NCI-H1694 treated with DMSO at 0.1 percent for 48 hours (cell line): ENCODE measurements at regions not wholly inside any gene's neighbourhood (a gene's known extent, or its start where the extent isn't known, plus 50 kb on each side); places are given as distances from the start of the nearest gene placed in this dataset.
"Not testable (repeated sequence)": the region's sequence is repeated elsewhere in the genome, so short reads cannot be mapped to it uniquely, and the experiment has no call there.

Experiments used
- DNase-seq: peaks from one replicate; lab custom pipeline; 2025; lab: John Stamatoyannopoulos, UW

DNA sequence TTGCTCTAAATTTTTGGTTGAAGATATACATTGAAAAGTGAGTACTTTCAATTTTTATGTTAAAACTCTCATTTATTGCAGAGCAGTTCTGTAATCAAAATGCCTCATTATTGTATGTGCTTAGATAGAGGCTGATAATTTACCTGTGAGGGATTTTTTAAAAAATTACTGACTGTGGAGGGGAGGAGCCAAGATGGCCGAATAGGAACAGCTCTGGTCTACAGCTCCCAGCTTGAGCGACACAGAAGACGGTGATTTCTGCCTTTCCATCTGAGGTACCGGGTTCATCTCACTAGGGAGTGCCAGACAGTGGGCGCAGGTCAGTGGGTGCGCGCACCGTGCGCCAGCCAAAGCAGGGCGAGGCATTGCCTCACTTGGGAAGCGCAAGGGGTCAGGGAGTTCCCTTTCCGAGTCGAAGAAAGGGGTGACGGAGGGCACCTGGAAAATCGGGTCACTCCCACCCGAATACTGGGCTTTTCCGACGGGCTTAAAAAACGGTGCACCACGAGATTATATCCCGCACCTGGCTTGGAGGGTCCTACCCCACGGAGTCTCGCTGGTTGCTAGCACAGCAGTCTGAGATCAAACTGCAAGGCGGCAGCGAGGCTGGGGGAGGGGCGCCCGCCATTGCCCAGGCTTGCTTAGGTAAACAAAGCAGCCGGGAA is 89.4 kb downstream of the DDX11 start:
- not testable (repeated sequence) for DNase-seq

DNA sequence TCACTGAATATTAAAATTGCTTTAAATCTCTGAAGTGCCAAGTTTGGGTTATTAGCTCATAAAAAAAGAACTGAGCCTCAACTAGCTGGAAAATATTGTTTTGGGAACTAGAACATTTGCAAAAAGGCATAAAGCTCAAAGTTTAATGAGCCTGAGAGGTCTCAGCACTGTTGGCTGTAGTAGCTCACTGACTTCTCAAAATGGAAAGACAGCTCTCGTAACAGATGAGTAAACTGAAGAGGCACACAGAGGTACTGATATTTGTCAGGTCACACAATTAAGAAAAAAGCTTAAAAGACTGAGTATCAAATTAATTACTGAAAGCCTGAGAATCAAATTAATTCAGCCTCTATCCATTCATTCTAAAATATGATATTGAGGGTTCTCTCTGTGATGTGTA is 100.6 kb downstream of the DDX11 start:
- DNase-seq = not testable (repeated sequence)

DNA sequence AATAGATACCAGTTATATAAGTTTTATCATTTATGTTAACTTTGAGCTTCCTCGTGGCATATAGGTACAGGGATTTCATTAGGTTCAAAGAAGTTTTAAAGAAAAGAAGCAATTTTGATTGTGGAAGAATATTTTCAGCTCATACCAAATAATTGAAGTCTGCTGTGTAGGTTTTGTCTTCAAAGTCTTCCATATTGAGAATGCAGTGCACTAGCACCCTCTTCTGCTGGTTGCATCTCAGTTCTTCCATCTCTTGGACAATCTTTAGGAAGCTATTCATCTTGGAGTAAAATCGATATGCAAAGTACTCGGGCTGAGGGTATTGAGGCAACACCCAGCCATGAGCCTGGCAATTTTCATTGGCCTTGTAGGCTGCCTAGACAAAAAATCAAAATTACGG is 103.9 kb downstream of the DDX11 start:
- DNase-seq = not testable (repeated sequence)

GRCh38 chr12:31178875-31179274 is 105.2 kb downstream of the DDX11 start:
- DNase-seq = not testable (repeated sequence)

GRCh38 chr12:31179627-31180237 is 106.1 kb downstream of the DDX11 start:
- DNase-seq = not testable (repeated sequence)

DNA sequence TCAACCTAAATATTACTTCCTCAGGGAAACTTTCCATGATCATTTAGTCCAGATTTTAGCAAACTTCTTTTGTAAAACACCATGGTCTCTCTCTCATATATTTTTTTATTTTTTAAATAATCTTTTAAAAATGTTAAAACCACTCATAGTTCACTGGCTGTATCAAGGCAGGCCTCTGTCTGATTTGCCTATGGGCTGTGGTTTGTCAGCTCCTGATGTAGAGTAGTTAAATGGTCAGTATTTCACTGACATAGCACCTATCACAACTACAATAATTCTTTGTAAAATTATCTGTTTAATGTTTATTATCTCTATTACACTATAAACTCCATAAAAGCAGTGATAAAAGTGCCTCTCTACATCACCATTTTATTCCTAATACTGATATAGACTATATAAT is 108.9 kb downstream of the DDX11 start:
- DNase-seq = not testable (repeated sequence)

- DNase-seq = not testable (repeated sequence)
Observed at GRCh38 chr12:31183107-31183506, 109.4 kb downstream of the DDX11 start.

GRCh38 chr12:31183899-31184298 is 110.2 kb downstream of the DDX11 start:
- DNase-seq = not testable (repeated sequence)

DNA sequence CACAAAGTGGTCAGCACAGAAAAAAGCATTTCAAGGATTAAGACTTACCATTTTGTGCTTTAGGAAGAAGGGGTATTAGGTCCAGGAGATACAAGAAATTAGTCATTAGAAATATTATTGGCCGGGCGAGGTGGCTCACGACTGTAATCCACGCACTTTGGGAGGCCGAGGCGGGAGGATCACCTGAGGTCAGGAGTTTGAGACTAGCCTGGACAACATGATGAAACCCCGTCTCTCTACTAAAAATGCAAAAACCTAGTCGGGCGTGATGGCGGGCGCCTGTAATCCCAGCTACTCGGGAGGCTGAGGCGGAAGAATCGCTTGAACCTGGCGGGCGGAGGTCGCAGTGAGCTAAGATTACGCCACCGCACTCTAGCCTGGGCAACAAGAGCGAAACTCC is 111.0 kb downstream of the DDX11 start:
- DNase-seq = not testable (repeated sequence)

- DNase-seq = not testable (repeated sequence)
Observed at GRCh38 chr12:31192689-31193088, 119.0 kb downstream of the DDX11 start.

GRCh38 chr12:31195620-31196019 is 122.0 kb downstream of the DDX11 start:
- not testable (repeated sequence) for DNase-seq

DNA sequence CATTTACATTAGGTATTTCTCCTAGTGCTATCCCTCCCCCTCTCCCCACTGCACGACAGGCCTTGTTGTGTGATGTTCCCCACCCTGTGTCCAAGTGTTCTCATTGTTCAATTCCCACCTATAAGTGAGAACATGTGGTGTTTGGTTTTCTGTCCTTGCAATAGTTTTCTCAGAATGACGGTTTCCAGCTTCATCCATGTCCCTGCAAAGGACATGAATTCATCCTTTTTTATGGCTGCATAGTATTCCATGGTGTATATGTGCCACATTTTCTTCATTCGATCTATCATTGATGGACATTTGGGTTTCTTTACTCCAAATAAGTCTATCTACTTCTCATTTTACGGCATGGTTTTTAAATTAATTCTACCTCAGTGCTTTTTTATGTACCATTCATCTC is 125.8 kb downstream of the DDX11 start:
- DNase-seq = not testable (repeated sequence)

DNA sequence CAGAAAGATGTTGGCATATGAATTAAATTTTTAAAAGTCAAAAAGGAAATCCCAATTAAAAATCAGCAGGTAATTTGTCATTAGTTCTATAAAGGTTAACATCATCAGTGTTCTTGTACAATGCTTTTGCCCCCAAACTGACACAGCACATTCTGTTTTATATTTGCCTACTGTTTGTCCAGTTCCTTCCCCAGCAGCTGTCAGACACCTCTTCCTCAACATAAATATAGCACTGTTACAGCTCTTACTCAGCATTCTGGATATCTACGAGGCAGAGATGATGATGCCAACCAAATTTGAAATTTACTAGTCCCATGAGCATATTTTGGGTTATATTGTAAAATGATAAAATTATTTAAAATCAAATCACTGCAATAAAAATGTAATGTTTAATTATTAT is 124.6 kb downstream of the SINHCAF start:
- no peak for DNase-seq

DNA sequence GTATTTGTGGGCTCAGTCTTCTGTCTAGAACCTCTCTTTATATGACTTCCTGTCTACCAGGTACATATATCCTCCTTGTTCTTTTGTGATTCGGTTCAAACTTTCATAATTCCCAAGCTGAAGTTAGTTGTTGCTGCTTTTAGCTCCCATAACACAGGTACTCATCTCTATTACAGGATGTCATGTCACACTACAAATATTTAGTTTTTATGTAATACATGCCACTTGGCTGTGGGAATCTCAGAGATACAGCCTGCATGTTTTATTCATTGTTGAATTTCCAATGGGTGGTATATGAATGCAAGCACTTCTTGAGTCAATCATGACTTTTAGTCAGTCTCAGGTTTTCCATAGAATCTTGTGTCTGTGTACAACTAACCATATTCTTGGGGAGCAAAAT is 122.7 kb downstream of the SINHCAF start:
- DNase-seq = no peak

DNA sequence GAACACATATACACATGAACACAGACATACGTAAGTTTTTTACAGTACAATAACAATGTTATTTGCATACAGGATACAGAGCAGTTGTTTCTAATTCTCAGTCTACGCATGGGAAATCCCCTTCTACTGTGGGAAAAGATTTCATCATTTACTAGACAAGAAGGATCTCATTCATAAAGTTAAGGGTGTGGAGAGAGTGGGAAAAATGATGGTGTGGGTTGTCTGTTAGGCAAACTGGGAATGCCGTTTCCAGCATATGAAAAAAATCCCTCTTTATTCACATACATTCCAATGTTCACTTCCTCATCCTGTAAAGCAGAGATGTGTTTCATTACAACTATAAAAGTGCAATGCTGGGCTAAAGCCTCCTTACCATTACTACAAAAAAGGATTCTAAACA is 120.9 kb downstream of the SINHCAF start:
- no peak for DNase-seq

GRCh38 chr12:31206038-31206670 is 119.8 kb downstream of the SINHCAF start:
- no peak for DNase-seq

- no peak for DNase-seq
Observed at GRCh38 chr12:31207799-31208465, 118.0 kb downstream of the SINHCAF start.

- DNase-seq = no peak
Observed at GRCh38 chr12:31210104-31210503, 115.8 kb downstream of the SINHCAF start.

DNA sequence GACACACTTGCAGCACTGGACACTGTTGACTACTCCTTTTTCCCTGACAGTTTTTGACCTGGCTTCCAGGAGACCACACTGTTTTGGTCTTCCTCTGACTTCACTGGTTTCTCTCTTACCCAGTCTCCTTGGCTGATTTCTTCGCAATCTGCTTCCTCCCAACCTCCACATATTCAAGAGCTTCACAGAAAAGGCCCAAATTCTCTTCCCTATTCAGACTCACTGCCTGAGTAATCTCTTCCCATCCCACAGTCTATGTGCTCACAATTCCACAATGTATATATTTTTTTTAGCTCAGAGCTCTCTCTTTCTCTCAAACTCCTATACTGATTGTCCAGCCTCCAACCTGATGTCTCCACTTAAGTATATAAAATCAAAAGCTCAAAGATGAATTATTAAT is 115.4 kb downstream of the SINHCAF start:
- DNase-seq = no peak

DNA sequence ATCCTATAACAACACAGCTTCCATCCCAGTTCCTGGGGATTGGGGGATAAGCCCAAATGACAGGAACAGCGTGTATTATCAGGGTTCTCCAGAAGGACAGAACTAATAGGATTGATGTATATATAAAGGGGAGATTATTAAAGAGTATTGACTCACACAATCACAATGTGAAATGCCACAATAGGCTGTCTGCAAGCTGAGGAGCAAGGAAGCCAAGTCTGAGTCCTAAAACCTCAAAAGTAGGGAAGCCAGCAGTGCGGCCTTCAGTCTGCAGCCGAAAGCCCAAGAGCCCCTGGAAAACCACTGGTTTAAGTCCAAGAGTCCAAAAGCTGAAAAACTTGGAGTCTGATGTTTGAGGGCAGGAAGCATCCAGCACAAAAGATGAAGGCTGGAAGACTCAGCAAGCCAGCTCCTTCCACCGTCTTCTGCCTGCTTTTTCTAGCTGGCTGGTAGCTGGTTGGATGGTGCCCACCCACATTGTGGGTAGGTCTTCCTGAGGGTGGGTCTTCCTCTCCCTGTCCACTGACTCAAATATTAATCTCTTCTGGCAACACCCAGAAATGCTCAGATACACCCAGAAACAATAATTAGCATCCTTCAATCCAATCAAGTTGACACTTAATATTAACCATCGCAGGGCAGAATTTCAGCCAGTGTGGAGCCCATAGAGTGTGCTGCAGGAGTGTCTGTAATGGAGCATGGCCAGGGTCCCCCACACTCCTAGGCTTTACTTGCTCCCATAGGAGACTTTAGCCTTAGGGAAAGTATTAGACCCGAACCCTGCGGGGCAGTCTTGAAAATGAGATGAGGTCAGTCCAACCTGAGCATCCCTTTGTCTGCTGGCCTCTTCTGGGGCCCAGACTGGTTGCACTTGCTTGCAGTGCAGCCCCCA is 111.1 kb downstream of the SINHCAF start:
- DNase-seq = no peak

DNA sequence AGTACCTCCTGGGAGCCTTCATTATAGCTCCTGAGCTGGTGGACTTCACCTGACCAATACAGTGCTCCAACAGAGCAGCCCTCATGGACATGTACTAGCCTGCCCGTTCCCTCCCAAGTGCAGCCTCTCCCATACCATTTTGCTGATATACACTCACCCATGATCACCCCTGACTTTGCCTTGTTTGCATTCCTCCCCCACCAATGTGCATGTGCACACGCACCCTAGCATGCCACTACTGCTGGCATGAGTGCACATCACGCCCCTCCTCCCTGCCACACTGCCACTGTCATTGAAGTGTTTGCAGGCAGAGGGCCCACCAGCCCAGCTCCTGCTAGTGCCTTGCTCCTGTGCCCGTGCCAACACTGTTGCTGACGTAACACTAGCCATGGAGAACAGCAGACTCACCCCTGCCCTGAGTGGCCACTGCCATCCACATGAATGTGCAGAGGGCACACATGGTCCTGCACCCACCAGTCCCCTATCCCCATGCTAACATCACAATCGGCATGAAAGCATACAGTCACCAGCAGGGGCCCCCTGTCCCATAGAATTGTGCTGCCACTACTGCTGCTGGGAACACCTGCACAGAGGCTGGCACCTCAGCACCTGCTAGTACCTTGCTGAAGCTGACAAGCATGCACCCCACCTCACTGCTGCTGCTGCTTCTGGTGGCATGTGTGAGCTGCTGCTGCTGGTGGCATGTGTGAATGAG is 110.3 kb downstream of the SINHCAF start:
- DNase-seq = no peak
